ENCODE measurements at regions not wholly inside any gene's neighbourhood (a gene's known extent, or its start where the extent isn't known, plus 50 kb on each side); places are given as distances from the start of the nearest gene placed in this dataset.

DNA sequence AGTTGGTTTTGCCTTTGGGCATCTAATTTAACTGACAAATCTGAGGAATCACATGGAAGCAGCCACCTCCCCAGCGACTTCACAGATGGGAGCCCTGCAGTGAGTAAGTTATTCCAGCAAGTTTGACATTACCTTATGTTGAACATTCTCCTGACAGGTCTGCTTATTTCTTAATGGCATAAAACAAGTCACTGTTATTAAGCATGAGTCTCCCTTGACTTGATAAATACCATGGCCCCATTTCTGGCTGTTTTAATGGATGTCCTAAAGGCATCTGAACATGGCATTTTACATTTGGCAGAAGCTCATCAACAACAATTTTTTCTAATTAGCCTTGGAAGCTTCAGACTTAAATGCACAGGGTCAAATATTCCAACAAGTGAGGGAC is 92.6 kb upstream of the CREB1 start:
- H3K9me3 ChIP-seq (replicated peaks in 1 of 2; ENCODE audit: control insufficient read depth in 1 of 2, insufficient read depth in 1 of 2, low read length in 2 of 2) = no peaks in the 10 kb centered on the region
- no peak overlapping the region for H3K27ac Mint-ChIP-seq
- no peak overlapping the region for H3K4me3 ChIP-seq (replicated peaks in 1 of 3; ENCODE audit: low read depth in 2 of 3, low read length in 3 of 3)
- H3K36me3 ChIP-seq (replicated peaks in 1 of 2; ENCODE audit: control insufficient read depth in 1 of 2, insufficient read depth in 2 of 2, low read length in 2 of 2) = no peaks in the 10 kb centered on the region
- peaks cover 0 to 2% (median 0%) of the 10 kb centered on the region in 7 donors for H3K9me3 Mint-ChIP-seq
- 67% methylated on average over 1 of the region's 1 CpG for WGBS (ENCODE audit: insufficient coverage)
- H4K20me1 ChIP-seq (ENCODE audit: insufficient read depth, low read length) = no peaks in the 10 kb centered on the region
- H3K79me2 ChIP-seq (ENCODE audit: insufficient read depth, low read length) = no peaks in the 10 kb centered on the region
- H3K27ac ChIP-seq (ENCODE audit: low read depth in 1 of 2, low read length in 2 of 2) = no peak overlapping the region
- intact Hi-C loops (cut with micrococcal nuclease) = no loop called here
- no peak overlapping the region for H2AFZ ChIP-seq (ENCODE audit: insufficient read depth, low read depth, low read length, poor library complexity, severe bottlenecking)
- no peak for DNase-seq
- no peak overlapping the region for H3K4me3 Mint-ChIP-seq
- H3K4me1 ChIP-seq (ENCODE audit: control insufficient read depth in 1 of 2, insufficient read depth in 2 of 2, low read length in 2 of 2) = no peaks in the 10 kb centered on the region
- no peaks in the 10 kb centered on the region for H3K36me3 Mint-ChIP-seq
- no peak overlapping the region for H3K9ac ChIP-seq (ENCODE audit: insufficient read depth, low read length, poor library complexity, severe bottlenecking)
- no peaks in the 10 kb centered on the region for H3K4me1 Mint-ChIP-seq
- no peak overlapping the region for H3K4me2 ChIP-seq (replicated peaks; ENCODE audit: extremely low read depth, low read length, poor library complexity, severe bottlenecking)
- TF ChIP-seq, protein P1, sequence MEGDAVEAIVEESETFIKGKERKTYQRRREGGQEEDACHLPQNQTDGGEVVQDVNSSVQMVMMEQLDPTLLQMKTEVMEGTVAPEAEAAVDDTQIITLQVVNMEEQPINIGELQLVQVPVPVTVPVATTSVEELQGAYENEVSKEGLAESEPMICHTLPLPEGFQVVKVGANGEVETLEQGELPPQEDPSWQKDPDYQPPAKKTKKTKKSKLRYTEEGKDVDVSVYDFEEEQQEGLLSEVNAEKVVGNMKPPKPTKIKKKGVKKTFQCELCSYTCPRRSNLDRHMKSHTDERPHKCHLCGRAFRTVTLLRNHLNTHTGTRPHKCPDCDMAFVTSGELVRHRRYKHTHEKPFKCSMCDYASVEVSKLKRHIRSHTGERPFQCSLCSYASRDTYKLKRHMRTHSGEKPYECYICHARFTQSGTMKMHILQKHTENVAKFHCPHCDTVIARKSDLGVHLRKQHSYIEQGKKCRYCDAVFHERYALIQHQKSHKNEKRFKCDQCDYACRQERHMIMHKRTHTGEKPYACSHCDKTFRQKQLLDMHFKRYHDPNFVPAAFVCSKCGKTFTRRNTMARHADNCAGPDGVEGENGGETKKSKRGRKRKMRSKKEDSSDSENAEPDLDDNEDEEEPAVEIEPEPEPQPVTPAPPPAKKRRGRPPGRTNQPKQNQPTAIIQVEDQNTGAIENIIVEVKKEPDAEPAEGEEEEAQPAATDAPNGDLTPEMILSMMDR (IDR thresholded peaks at IDR 0.05) = no peak
- no peaks in the 10 kb centered on the region for H3K27me3 Mint-ChIP-seq (ENCODE audit: low read depth in 3 of 3)
- no peaks in the 10 kb centered on the region for H3K27me3 ChIP-seq (ENCODE audit: control insufficient read depth in 2 of 2, insufficient read depth in 2 of 2, low read length in 2 of 2)

DNA sequence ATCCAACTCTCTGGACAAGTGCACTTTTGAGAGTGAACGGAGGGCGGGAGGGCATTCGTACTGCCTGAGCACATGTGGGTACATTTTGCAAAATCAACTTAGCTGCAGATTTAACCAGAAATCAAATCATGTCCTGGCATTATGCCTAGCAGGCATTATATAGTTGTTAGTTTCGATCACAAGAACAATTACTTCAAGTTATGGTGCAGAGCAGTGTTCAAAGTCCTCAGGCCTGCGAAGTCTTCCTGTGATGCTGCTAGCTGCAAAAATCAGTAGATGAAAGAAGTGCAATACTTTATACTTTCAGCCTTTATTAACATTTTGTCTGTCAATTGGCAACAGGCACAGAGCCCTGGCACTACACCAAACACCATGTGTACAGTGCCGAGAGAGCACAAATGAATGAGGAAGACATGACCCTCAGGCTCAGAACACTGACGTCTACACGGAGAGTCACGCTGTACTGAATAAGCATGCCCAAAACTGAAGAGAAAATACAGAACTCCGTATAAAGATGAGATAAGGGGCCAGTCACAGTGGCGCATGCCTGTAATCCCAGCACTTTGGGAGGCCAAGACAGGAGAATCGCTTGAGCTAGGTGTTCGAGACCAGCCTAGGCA is 92.1 kb upstream of the CREB1 start:
- no peak overlapping the region for H3K27ac Mint-ChIP-seq
- H3K36me3 Mint-ChIP-seq = no peaks in the 10 kb centered on the region
- Histone ChIP-seq H4K20me1 (ENCODE audit: insufficient read depth, low read length) (no peaks in the 10 kb centered on the region), H3K27me3 (ENCODE audit: control insufficient read depth in 2 of 2, insufficient read depth in 2 of 2, low read length in 2 of 2) (no peaks in the 10 kb centered on the region), H3K4me1 (ENCODE audit: control insufficient read depth in 1 of 2, insufficient read depth in 2 of 2, low read length in 2 of 2) (no peaks in the 10 kb centered on the region), H3K4me2 (replicated peaks; ENCODE audit: extremely low read depth, low read length, poor library complexity, severe bottlenecking) (no peak overlapping the region), H3K9ac (ENCODE audit: insufficient read depth, low read length, poor library complexity, severe bottlenecking) (no peak overlapping the region), H3K9me3 (replicated peaks in 1 of 2; ENCODE audit: control insufficient read depth in 1 of 2, insufficient read depth in 1 of 2, low read length in 2 of 2) (no peaks in the 10 kb centered on the region), H3K36me3 (replicated peaks in 1 of 2; ENCODE audit: control insufficient read depth in 1 of 2, insufficient read depth in 2 of 2, low read length in 2 of 2) (no peaks in the 10 kb centered on the region), H3K79me2 (ENCODE audit: insufficient read depth, low read length) (no peaks in the 10 kb centered on the region), H2AFZ (ENCODE audit: insufficient read depth, low read depth, low read length, poor library complexity, severe bottlenecking) (no peak overlapping the region), H3K27ac (ENCODE audit: low read depth in 1 of 2, low read length in 2 of 2) (no peak overlapping the region), H3K4me3 (replicated peaks in 1 of 3; ENCODE audit: low read depth in 2 of 3, low read length in 3 of 3) (no peak overlapping the region)
- TF ChIP-seq, protein P1 (IDR thresholded peaks at IDR 0.05) = no peak
- no peak for DNase-seq
- peaks cover 0 to 2% (median 0%) of the 10 kb centered on the region in 7 donors for H3K9me3 Mint-ChIP-seq
- 98% methylated on average over 6 of the region's 13 CpGs for WGBS (ENCODE audit: insufficient coverage)
- no peak overlapping the region for H3K4me3 Mint-ChIP-seq
- H3K27me3 Mint-ChIP-seq (ENCODE audit: low read depth in 3 of 3) = peaks cover 0 to under 1% (median 0%) of the 10 kb centered on the region in 3 donors
- no peaks in the 10 kb centered on the region for H3K4me1 Mint-ChIP-seq
- intact Hi-C loops (cut with micrococcal nuclease) = no loop called here
